HCT116 (cell line): ENCODE measurements at regions not wholly inside any gene's neighbourhood (a gene's known extent, or its start where the extent isn't known, plus 50 kb on each side); places are given as distances from the start of the nearest gene placed in this dataset.

Experiments used
- ATAC-seq: fragments of 200-7000 bp; cut with Tn5 transposase; 2 replicates; pipeline ENCODE4 v1.9.1; 2020; ENCODE audit warnings: mild to moderate bottlenecking, moderate library complexity
- BruUV-seq: library from RNA; stranded (reverse); fragments of 400-500 nt; replicated peaks from 2 replicates; lab custom pipeline; 2021; lab: Mats Ljungman, UMichigan
- CTCF ChIA-PET: fragments of 300-600 bp; sonication (Branson Sonifier 250); formaldehyde crosslinking; loops from one replicate; lab custom pipeline; 2021; ENCODE audit warnings: antibody characterized with exemption; lab: Charles Lee
- POLR2A ChIA-PET: fragments of 300-600, 350-600 bp; sonication (Branson Sonifier 250); formaldehyde crosslinking; loops from one replicate; lab custom pipeline; 2021; ENCODE audit warnings: antibody characterized with exemption; lab: Charles Lee
- RAD21 ChIA-PET, 2 experiments: fragments of 300-600 bp; sonication (Branson Sonifier 250); formaldehyde crosslinking; loops; one replicate each; lab custom pipeline; 2023; ENCODE audit warnings: low total read pairs in 2 of 2; ENCODE audit not compliant: uncharacterized antibody in 2 of 2, unreplicated experiment in 2 of 2, low non-redundant PET in 1 of 2; lab: Charles Lee
- DNase-seq: peaks from one replicate; pipeline ENCODE4 v3.0.0-alpha.2; 2010; ENCODE audit warnings: low read depth, low spot score
- H2AFZ ChIP-seq: fragments of 200-600 bp; shearing (Covaris generic), sonication (generic); 2 replicates; pipeline ENCODE4 v1.6.1; 2017; ENCODE audit warnings: low read depth, mixed run types, mixed read lengths, antibody characterized with exemption, low read length; ENCODE audit not compliant: poor library complexity, severe bottlenecking
- H3K27ac ChIP-seq: 2 replicates; pipeline ENCODE4 v1.5.1; 2012; ENCODE audit warnings: low read depth, low read length
- H3K27me3 ChIP-seq: fragments of 200-600 bp; sonication (generic); 2 replicates; pipeline ENCODE4 v1.6.1; 2016; ENCODE audit warnings: mixed run types, low read length, mixed read lengths; ENCODE audit not compliant: insufficient read depth
- H3K36me3 ChIP-seq, 2 experiments: fragments of 200-500 bp in 1 of 2; fragments of 200-600 bp in 1 of 2; sonication (Bioruptor generic) in 1 of 2; sonication (generic) in 1 of 2; 2 replicates each; pipeline versions ENCODE4 v1.5.1 to v1.6.1; 2014 to 2016; ENCODE audit warnings: low read length in 2 of 2, inconsistent platforms in 1 of 2, mixed read lengths in 1 of 2, mixed run types in 1 of 2; ENCODE audit not compliant: insufficient read depth in 2 of 2, control insufficient read depth in 1 of 2
- H3K4me1 ChIP-seq, 2 experiments: fragments of 200-600 bp in 1 of 2; sonication (generic) in 1 of 2; 2 replicates each; pipeline versions ENCODE4 v1.5.1 to v1.6.1; 2012 to 2017; ENCODE audit warnings: low read length in 2 of 2, inconsistent platforms in 1 of 2, mild to moderate bottlenecking in 1 of 2, mixed read lengths in 1 of 2, mixed run types in 1 of 2, moderate library complexity in 1 of 2; ENCODE audit not compliant: insufficient read depth in 2 of 2, control insufficient read depth in 1 of 2
- H3K4me2 ChIP-seq: fragments of 200-600 bp; sonication (generic); 2 replicates; pipeline ENCODE4 v1.6.1; 2017; ENCODE audit warnings: mixed run types, low read length, mixed read lengths
- H3K4me3 ChIP-seq, 2 experiments: fragments of 200-600 bp in 1 of 2; sonication (generic) in 1 of 2; replicated peaks in 1 of 2; 2 replicates each; pipeline ENCODE4 v1.5.1; 2011 to 2016; ENCODE audit warnings: low read length in 2 of 2, control low read depth in 1 of 2, low read depth in 1 of 2, mild to moderate bottlenecking in 1 of 2, mixed read lengths in 1 of 2, mixed run types in 1 of 2
- H3K79me2 ChIP-seq: fragments of 200-600 bp; sonication (generic); 2 replicates; pipeline ENCODE4 v1.6.1; 2017; ENCODE audit warnings: mild to moderate bottlenecking, mixed run types, low read length, moderate library complexity, mixed read lengths; ENCODE audit not compliant: insufficient read depth
- H3K9ac ChIP-seq: fragments of 200-600 bp; sonication (generic); 2 replicates; pipeline ENCODE4 v1.6.1; 2016; ENCODE audit warnings: low read length, mixed read lengths
- H3K9me2 ChIP-seq: fragments of 200-600 bp; sonication (generic), shearing (Covaris generic); 2 replicates; pipeline ENCODE4 v1.6.1; 2017; ENCODE audit warnings: mixed run types, mild to moderate bottlenecking, moderate library complexity; ENCODE audit not compliant: insufficient read depth
- H3K9me3 ChIP-seq, 2 experiments: fragments of 200-500 bp in 1 of 2; fragments of 200-600 bp in 1 of 2; sonication (Bioruptor generic) in 1 of 2; sonication (generic) in 1 of 2; 2 replicates each; pipeline ENCODE4 v1.6.1; 2014 to 2017; ENCODE audit warnings: low read length in 2 of 2, mixed read lengths in 2 of 2, inconsistent platforms in 1 of 2, low read depth in 1 of 2, mild to moderate bottlenecking in 1 of 2, mixed run types in 1 of 2, moderate library complexity in 1 of 2; ENCODE audit not compliant: control insufficient read depth in 1 of 2, insufficient read depth in 1 of 2
- H4K20me1 ChIP-seq: fragments of 200-600 bp; sonication (generic), shearing (Covaris generic); 2 replicates; pipeline ENCODE4 v1.6.1; 2017; ENCODE audit warnings: mixed run types, mild to moderate bottlenecking, moderate library complexity; ENCODE audit not compliant: insufficient read depth
- ATF3 ChIP-seq: IDR thresholded peaks from 2 replicates; pipeline ENCODE4 v1.6.1; 2012
- CBX3 ChIP-seq: IDR thresholded peaks from 2 replicates; pipeline ENCODE4 v1.6.1; 2012; ENCODE audit warnings: low read depth
- CEBPB ChIP-seq: IDR thresholded peaks from 2 replicates; pipeline ENCODE4 v1.6.1; 2012; ENCODE audit warnings: low read depth
- CTCF ChIP-seq, 3 experiments: fragments of 200-600 bp in 1 of 3; sonication (generic) in 1 of 3; IDR thresholded peaks in 2 of 3; conservative IDR thresholded peaks in 1 of 3; 2 replicates each; pipeline ENCODE4 v1.5.1; 2012 to 2017; ENCODE audit warnings: low read depth in 2 of 3, low read length in 2 of 3, antibody characterized with exemption in 1 of 3, borderline replicate concordance in 1 of 3, control low read depth in 1 of 3, mild to moderate bottlenecking in 1 of 3, mixed read lengths in 1 of 3, mixed run types in 1 of 3, moderate library complexity in 1 of 3; ENCODE audit not compliant: insufficient read depth in 1 of 3
- ELF1 ChIP-seq: IDR thresholded peaks from 2 replicates; pipeline ENCODE4 v1.6.1; 2012; ENCODE audit warnings: low read depth, borderline replicate concordance
- EZH2 ChIP-seq: fragments of 200-600 bp; sonication (generic); IDR thresholded peaks from 2 replicates; pipeline ENCODE4 v1.6.1; 2017; ENCODE audit warnings: antibody characterized with exemption, mixed run types
- EZH2phosphoT487 ChIP-seq: fragments of 200-600 bp; IDR thresholded peaks from 2 replicates; pipeline ENCODE4 v1.6.1; 2018; ENCODE audit warnings: antibody characterized with exemption, borderline replicate concordance
- FOSL1 ChIP-seq: IDR thresholded peaks from 2 replicates; pipeline ENCODE4 v1.6.1; 2012; ENCODE audit warnings: low read depth
- JUND ChIP-seq: IDR thresholded peaks from 2 replicates; pipeline ENCODE4 v1.6.1; 2012
- MAX ChIP-seq: IDR thresholded peaks from 2 replicates; pipeline ENCODE4 v1.6.1; 2012
- POLR2A ChIP-seq: IDR thresholded peaks from 2 replicates; pipeline ENCODE4 v1.7.0; 2011; ENCODE audit warnings: borderline replicate concordance; ENCODE audit not compliant: insufficient read depth, insufficient read length; ENCODE audit errors: extremely low read depth
- POLR2AphosphoS5 ChIP-seq: IDR thresholded peaks from 2 replicates; pipeline ENCODE4 v1.6.1; 2011; ENCODE audit warnings: mild to moderate bottlenecking, low read depth, low read length, moderate library complexity
- RAD21 ChIP-seq: IDR thresholded peaks from 2 replicates; pipeline ENCODE4 v1.6.1; 2012; ENCODE audit warnings: low read depth, mild to moderate bottlenecking
- SIN3A ChIP-seq: IDR thresholded peaks from 2 replicates; pipeline ENCODE4 v1.6.1; 2012; ENCODE audit warnings: low read depth
- SP1 ChIP-seq: IDR thresholded peaks from 2 replicates; pipeline ENCODE4 v1.6.1; 2012; ENCODE audit warnings: low read depth
- ZNF274 ChIP-seq: fragments of 200-500 bp; sonication (Bioruptor generic); IDR thresholded peaks from 2 replicates; pipeline ENCODE4 v1.6.1; 2014; ENCODE audit warnings: mild to moderate bottlenecking, low read depth, low read length, inconsistent platforms
- intact Hi-C: fragments of 100-400 bp; cut with micrococcal nuclease; formaldehyde crosslinking; loops from 2 replicates; pipeline ENCODE4 v1.10.0; 2022

- TF ChIP-seq ATF3 (no peak), SP1 (no peak)
These were observed 108.7 kb upstream of the KCNJ15 start (continued) for GRCh38 chr21:38148046-38148445.

GRCh38 chr21:38151021-38151645, 105.7 kb upstream of the KCNJ15 start:
- POLR2A ChIA-PET, result no interaction called here
- ATAC-seq (no peak), DNase-seq (no peak)

GRCh38 chr21:38156200-38156599, 100.6 kb upstream of the KCNJ15 start:
- no peak overlapping the region for H3K9ac ChIP-seq
- no peaks in the 10 kb centered on the region for H3K27me3 ChIP-seq
- H3K4me2 ChIP-seq, result no peak overlapping the region
- no peaks in the 10 kb centered on the region for H3K4me1 ChIP-seq
- no peaks in the 10 kb centered on the region for H4K20me1 ChIP-seq
- ChIA-PET POLR2A (no interaction called here), RAD21 (no interaction called here), CTCF (no interaction called here)
- H2AFZ ChIP-seq, result no peak overlapping the region
- H3K9me3 ChIP-seq, result peaks cover 0 to 3% of the 10 kb centered on the region in 2 experiments; a peak in 2 of 4 replicates
- intact Hi-C loops, result loop anchor here (10.0 kb wide), 1 partner anchor 1229 kb away; a partner anchor contains a TSS
- no peaks in the 10 kb centered on the region for H3K9me2 ChIP-seq
- DNase-seq (no peak), ATAC-seq (no peak)
- no peaks in the 10 kb centered on the region for H3K36me3 ChIP-seq
- H3K79me2 ChIP-seq, result no peaks in the 10 kb centered on the region
- H3K4me3 ChIP-seq, result no peak overlapping the region
- no TSS peak for BruUV-seq
- H3K27ac ChIP-seq, result no peak overlapping the region
- TF ChIP-seq MAX, result no peak
- TF ChIP-seq CTCF (IDR thresholded peaks at IDR 0.05 in 2 of 3, conservative IDR thresholded peaks at IDR 0.05 in 1 of 3; ENCODE audit: borderline replicate concordance in 1 of 3, insufficient read depth in 1 of 3, low read depth in 2 of 3, low read length in 2 of 3), result no peak
- TF ChIP-seq JUND, result no peak
- TF ChIP-seq CBX3, result no peak
- no peak for TF ChIP-seq ELF1
- no peak for TF ChIP-seq POLR2AphosphoS5
- TF ChIP-seq FOSL1, result no peak

More at GRCh38 chr21:38151021-38151645, 105.7 kb upstream of the KCNJ15 start:
- Histone ChIP-seq H2AFZ (no peak overlapping the region), H3K9ac (no peak overlapping the region), H4K20me1 (no peaks in the 10 kb centered on the region), H3K4me1 (no peaks in the 10 kb centered on the region), H3K27me3 (no peaks in the 10 kb centered on the region), H3K9me2 (no peaks in the 10 kb centered on the region), H3K27ac (no peak overlapping the region), H3K4me3 (no peak overlapping the region)
- intact Hi-C loops, result loop anchor here (10.0 kb wide), 1 partner anchor 1234 kb away; a partner anchor contains a TSS
- CTCF ChIA-PET, result no interaction called here
- no TSS peak for BruUV-seq
- RAD21 ChIA-PET, result no interaction called here
- no peak for TF ChIP-seq JUND
- TF ChIP-seq FOSL1, result no peak
- no peak for TF ChIP-seq ELF1
- TF ChIP-seq RAD21, result no peak
- no peak for TF ChIP-seq SP1
- TF ChIP-seq EZH2, result no peak
- no peak for TF ChIP-seq POLR2A
- no peak for TF ChIP-seq SIN3A
- no peak for TF ChIP-seq EZH2phosphoT487
- no peak for TF ChIP-seq CEBPB
- no peak for TF ChIP-seq ZNF274
- no peak for TF ChIP-seq POLR2AphosphoS5
- TF ChIP-seq, all 23 proteins: peak for 0
- Histone ChIP-seq H3K79me2 (no peaks in the 10 kb centered on the region), H3K36me3 (no peaks in the 10 kb centered on the region), H3K4me2 (no peak overlapping the region), H3K9me3 (peaks cover 0 to 4% of the 10 kb centered on the region in 2 experiments; a peak in 2 of 4 replicates)
